HCT116 (cell line): ENCODE measurements at regions not wholly inside any gene's neighbourhood (a gene's known extent, or its start where the extent isn't known, plus 50 kb on each side); places are given as distances from the start of the nearest gene placed in this dataset.

ENCODE experiments used
- CTCF ChIP-seq, 3 experiments: fragments of 200-600 bp in 1 of 3; sonication (generic) in 1 of 3; IDR thresholded peaks in 2 of 3; conservative IDR thresholded peaks in 1 of 3; 2 replicates each; pipeline ENCODE4 v1.5.1; 2012 to 2017; ENCODE audit warnings: low read depth in 2 of 3, low read length in 2 of 3, antibody characterized with exemption in 1 of 3, borderline replicate concordance in 1 of 3, control low read depth in 1 of 3, mild to moderate bottlenecking in 1 of 3, mixed read lengths in 1 of 3, mixed run types in 1 of 3, moderate library complexity in 1 of 3; ENCODE audit not compliant: insufficient read depth in 1 of 3
- POLR2A ChIP-seq: IDR thresholded peaks from 2 replicates; pipeline ENCODE4 v1.7.0; 2011; ENCODE audit warnings: borderline replicate concordance; ENCODE audit not compliant: insufficient read depth, insufficient read length; ENCODE audit errors: extremely low read depth
- SRF ChIP-seq: IDR thresholded peaks from 2 replicates; pipeline ENCODE4 v1.6.1; 2012; ENCODE audit warnings: low read depth

GRCh38 chr6:170036916-170037315 lies 254.0 kb downstream of the DLL1 start:
- TF ChIP-seq CTCF (IDR thresholded peaks at IDR 0.05 in 2 of 3, conservative IDR thresholded peaks at IDR 0.05 in 1 of 3; ENCODE audit: borderline replicate concordance in 1 of 3, insufficient read depth in 1 of 3, low read depth in 2 of 3, low read length in 2 of 3), result no peak
- TF ChIP-seq POLR2A, result no peak
- TF ChIP-seq SRF, result no peak
